ENCODE measurements at regions not wholly inside any gene's neighbourhood (a gene's known extent, or its start where the extent isn't known, plus 50 kb on each side); places are given as distances from the start of the nearest gene placed in this dataset.
A peak's percentile ranks its signal among the peaks of the same experiment; 100 is the strongest.

DNA sequence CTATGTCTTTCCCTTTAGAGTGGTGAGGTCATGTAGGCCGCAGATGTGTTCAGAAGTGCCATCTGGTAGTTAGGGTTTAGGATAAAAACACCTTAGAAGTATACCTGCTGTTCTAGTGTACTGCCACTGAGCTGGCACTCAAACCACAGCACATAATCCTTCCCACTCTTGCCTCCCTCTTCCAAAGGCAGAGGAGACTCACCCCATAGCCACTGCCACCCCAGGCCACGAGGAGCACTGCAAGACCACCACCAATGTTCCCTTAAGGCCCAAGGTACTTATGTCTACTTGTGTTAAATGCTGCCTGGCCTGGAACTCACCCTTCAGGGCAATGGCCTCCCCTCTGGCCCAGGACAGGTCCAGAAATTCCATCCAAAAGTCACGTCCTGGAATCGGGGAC, 379.5 kb upstream of the EDIL3 start:
- TF ChIP-seq, protein P1, sequence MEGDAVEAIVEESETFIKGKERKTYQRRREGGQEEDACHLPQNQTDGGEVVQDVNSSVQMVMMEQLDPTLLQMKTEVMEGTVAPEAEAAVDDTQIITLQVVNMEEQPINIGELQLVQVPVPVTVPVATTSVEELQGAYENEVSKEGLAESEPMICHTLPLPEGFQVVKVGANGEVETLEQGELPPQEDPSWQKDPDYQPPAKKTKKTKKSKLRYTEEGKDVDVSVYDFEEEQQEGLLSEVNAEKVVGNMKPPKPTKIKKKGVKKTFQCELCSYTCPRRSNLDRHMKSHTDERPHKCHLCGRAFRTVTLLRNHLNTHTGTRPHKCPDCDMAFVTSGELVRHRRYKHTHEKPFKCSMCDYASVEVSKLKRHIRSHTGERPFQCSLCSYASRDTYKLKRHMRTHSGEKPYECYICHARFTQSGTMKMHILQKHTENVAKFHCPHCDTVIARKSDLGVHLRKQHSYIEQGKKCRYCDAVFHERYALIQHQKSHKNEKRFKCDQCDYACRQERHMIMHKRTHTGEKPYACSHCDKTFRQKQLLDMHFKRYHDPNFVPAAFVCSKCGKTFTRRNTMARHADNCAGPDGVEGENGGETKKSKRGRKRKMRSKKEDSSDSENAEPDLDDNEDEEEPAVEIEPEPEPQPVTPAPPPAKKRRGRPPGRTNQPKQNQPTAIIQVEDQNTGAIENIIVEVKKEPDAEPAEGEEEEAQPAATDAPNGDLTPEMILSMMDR (IDR thresholded peaks at IDR 0.05; ENCODE audit: control extremely low read depth in 1 of 3, insufficient read depth in 1 of 3, low read depth in 1 of 3, low read length in 3 of 3) = peak; percentile 3 to 16 (median 7); a peak in 2 of 4 replicates
- TF ChIP-seq POLR2A (IDR thresholded peaks at IDR 0.05; ENCODE audit: control extremely low read depth in 1 of 2, low read depth in 2 of 2, low read length in 2 of 2) (no peak), EZH2 (IDR thresholded peaks at IDR 0.05; ENCODE audit: low read depth, low read length, severe bottlenecking) (no peak), RXRA (IDR thresholded peaks at IDR 0.05; ENCODE audit: insufficient read depth, low read depth, low read length) (no peak)

Data from H1 (cell line).